ENCODE measurements at regions not wholly inside any gene's neighbourhood (a gene's known extent, or its start where the extent isn't known, plus 50 kb on each side); places are given as distances from the start of the nearest gene placed in this dataset.

DNA sequence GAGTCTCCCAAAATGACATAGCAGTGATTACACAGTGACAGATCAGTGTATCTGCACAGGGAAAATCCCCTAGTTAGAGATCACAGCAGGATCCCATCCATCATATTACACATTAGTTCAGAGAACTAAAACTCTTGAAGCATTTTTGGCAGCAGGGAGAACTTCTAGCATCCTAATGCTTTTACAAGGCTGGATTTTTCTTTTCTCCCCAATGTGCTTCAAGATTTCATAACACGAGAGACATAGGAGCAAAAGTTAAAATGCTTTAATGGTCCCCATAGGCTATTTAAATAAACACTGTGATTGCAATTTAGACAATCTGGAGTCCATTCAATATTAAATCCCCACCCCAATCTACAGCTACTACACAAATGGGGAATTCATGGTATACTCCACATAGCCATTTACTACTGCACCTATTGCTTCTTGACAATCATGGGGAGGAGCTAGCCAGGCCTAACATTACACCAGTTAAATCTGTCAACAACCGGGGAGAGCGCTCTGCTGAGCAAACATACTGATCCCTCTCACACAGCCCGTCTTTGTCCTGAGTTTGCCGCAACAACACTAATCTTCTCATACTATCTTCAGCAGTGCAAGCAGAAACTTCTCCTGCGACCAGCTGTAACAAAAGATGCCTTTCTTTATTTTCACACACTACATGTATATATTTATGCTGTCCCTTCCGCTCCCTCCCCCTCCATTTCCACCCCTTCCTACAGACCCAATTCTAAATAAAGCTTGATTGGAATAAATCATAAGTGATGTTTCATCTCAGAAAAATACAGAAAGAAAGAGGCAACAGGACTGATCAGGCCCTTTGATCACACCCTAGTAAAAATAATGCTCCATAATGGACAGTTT, 120.3 kb upstream of the SOX5 start:
- Mint-ChIP-seq H3K9me3 (ENCODE audit: unreplicated experiment) (no peaks in the 10 kb centered on the region), H3K36me3 (ENCODE audit: low read depth, unreplicated experiment) (no peaks in the 10 kb centered on the region), H3K4me1 (ENCODE audit: unreplicated experiment) (peaks cover 4% of the 10 kb centered on the region), H3K27me3 (ENCODE audit: unreplicated experiment) (no peaks in the 10 kb centered on the region), H3K27ac (ENCODE audit: unreplicated experiment) (no peak overlapping the region), H3K4me3 (ENCODE audit: unreplicated experiment) (no peak overlapping the region)
- TF ChIP-seq CTCF (IDR thresholded peaks at IDR 0.05; ENCODE audit: unreplicated experiment), result no peak
- DNase-seq (ENCODE audit: low spot score), result no peak

- DNase-seq (ENCODE audit: low spot score), result no peak
- Mint-ChIP-seq H3K27me3 (ENCODE audit: unreplicated experiment) (no peaks in the 10 kb centered on the region), H3K36me3 (ENCODE audit: low read depth, unreplicated experiment) (no peaks in the 10 kb centered on the region), H3K9me3 (ENCODE audit: unreplicated experiment) (no peaks in the 10 kb centered on the region), H3K4me3 (ENCODE audit: unreplicated experiment) (no peak overlapping the region), H3K4me1 (ENCODE audit: unreplicated experiment) (peaks cover 4% of the 10 kb centered on the region), H3K27ac (ENCODE audit: unreplicated experiment) (no peak overlapping the region)
- TF ChIP-seq CTCF (IDR thresholded peaks at IDR 0.05; ENCODE audit: unreplicated experiment), result no peak
These were observed 117.4 kb upstream of the SOX5 start for GRCh38 chr12:24066865-24067264.

DNA sequence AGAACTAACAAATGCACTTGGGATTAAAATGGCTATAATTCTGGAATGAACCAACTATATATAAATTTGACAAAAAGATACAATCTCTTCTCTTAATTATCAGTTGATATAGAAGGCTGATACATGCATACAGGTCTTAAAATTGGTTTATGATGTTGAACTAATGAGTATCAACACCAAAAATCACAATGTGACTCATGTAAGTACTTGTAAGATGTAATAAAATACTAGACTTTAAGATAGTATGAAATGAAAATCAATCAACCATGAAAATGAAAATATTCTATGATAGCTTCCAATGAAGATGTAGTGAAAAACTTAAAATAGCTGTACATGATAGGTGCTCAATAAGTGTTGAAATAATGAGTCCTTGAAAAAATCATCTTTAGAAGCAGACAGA, 116.6 kb upstream of the SOX5 start:
- H3K36me3 Mint-ChIP-seq (ENCODE audit: low read depth, unreplicated experiment), result no peaks in the 10 kb centered on the region
- H3K4me3 Mint-ChIP-seq (ENCODE audit: unreplicated experiment), result no peak overlapping the region
- no peak overlapping the region for H3K27ac Mint-ChIP-seq (ENCODE audit: unreplicated experiment)
- no peak for DNase-seq (ENCODE audit: low spot score)
- peaks cover 4% of the 10 kb centered on the region for H3K4me1 Mint-ChIP-seq (ENCODE audit: unreplicated experiment)
- H3K9me3 Mint-ChIP-seq (ENCODE audit: unreplicated experiment), result no peaks in the 10 kb centered on the region
- no peak for TF ChIP-seq CTCF (IDR thresholded peaks at IDR 0.05; ENCODE audit: unreplicated experiment)
- H3K27me3 Mint-ChIP-seq (ENCODE audit: unreplicated experiment), result no peaks in the 10 kb centered on the region

GRCh38 chr12:24062642-24063245, 113.3 kb upstream of the SOX5 start:
- Mint-ChIP-seq H3K4me3 (ENCODE audit: unreplicated experiment) (no peak overlapping the region), H3K27me3 (ENCODE audit: unreplicated experiment) (no peaks in the 10 kb centered on the region), H3K27ac (ENCODE audit: unreplicated experiment) (no peak overlapping the region), H3K9me3 (ENCODE audit: unreplicated experiment) (no peaks in the 10 kb centered on the region), H3K4me1 (ENCODE audit: unreplicated experiment) (no peaks in the 10 kb centered on the region), H3K36me3 (ENCODE audit: low read depth, unreplicated experiment) (no peaks in the 10 kb centered on the region)
- DNase-seq (ENCODE audit: low spot score), result no peak
- TF ChIP-seq CTCF (IDR thresholded peaks at IDR 0.05; ENCODE audit: unreplicated experiment), result no peak

- no peak for TF ChIP-seq CTCF (IDR thresholded peaks at IDR 0.05; ENCODE audit: unreplicated experiment)
- no peak for DNase-seq (ENCODE audit: low spot score)
- Mint-ChIP-seq H3K27ac (ENCODE audit: unreplicated experiment) (no peak overlapping the region), H3K9me3 (ENCODE audit: unreplicated experiment) (no peaks in the 10 kb centered on the region), H3K27me3 (ENCODE audit: unreplicated experiment) (no peaks in the 10 kb centered on the region), H3K4me1 (ENCODE audit: unreplicated experiment) (no peaks in the 10 kb centered on the region), H3K4me3 (ENCODE audit: unreplicated experiment) (no peak overlapping the region), H3K36me3 (ENCODE audit: low read depth, unreplicated experiment) (no peaks in the 10 kb centered on the region)
These were observed 110.6 kb upstream of the SOX5 start for GRCh38 chr12:24060089-24060488.

All from endothelial cell (in vitro differentiated cells).